ENCODE measurements at regions not wholly inside any gene's neighbourhood (a gene's known extent, or its start where the extent isn't known, plus 50 kb on each side); places are given as distances from the start of the nearest gene placed in this dataset.
A peak's percentile ranks its signal among the peaks of the same experiment; 100 is the strongest.

DNA sequence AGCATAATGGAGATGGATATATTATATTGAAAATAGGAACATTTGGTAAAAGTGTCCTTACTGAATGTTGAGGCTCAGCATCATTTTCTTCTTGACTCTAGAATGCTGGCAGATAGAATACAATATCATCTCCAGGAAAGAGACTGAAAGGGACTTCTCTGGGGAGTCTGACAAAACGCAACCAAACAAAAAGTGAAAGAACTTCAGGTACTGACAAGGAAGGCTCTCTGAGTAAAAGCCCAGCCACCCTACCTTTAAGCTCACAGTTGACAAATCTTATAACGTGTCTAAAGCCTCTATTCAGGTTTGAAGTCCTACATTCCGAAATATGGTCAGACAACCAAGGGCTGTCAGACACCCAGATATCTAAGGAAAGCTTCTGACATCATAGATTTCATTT is 590.8 kb downstream of the SOX6 start:
- no peak for TF ChIP-seq POLR2A (IDR thresholded peaks at IDR 0.05)
- TF ChIP-seq, protein P1, sequence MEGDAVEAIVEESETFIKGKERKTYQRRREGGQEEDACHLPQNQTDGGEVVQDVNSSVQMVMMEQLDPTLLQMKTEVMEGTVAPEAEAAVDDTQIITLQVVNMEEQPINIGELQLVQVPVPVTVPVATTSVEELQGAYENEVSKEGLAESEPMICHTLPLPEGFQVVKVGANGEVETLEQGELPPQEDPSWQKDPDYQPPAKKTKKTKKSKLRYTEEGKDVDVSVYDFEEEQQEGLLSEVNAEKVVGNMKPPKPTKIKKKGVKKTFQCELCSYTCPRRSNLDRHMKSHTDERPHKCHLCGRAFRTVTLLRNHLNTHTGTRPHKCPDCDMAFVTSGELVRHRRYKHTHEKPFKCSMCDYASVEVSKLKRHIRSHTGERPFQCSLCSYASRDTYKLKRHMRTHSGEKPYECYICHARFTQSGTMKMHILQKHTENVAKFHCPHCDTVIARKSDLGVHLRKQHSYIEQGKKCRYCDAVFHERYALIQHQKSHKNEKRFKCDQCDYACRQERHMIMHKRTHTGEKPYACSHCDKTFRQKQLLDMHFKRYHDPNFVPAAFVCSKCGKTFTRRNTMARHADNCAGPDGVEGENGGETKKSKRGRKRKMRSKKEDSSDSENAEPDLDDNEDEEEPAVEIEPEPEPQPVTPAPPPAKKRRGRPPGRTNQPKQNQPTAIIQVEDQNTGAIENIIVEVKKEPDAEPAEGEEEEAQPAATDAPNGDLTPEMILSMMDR (IDR thresholded peaks at IDR 0.05): no peak
- no peak overlapping the region for H3K4me3 ChIP-seq
- intact Hi-C loops (cut with DNase I): no loop called here
- H3K36me3 ChIP-seq: no peaks in the 10 kb centered on the region
- H3K4me1 ChIP-seq: peaks cover 3 to 23% (median 4%) of the 10 kb centered on the region in 3 donors
- no peak for DNase-seq
- H3K9me3 ChIP-seq: no peaks in the 10 kb centered on the region
- 59 to 73% methylated on average over 3 of the region's 3 CpGs for WGBS, 2 donors
- peaks cover 0 to 3% (median 0%) of the 10 kb centered on the region in 4 donors for H3K27me3 ChIP-seq
- no peak overlapping the region for H3K27ac ChIP-seq

DNA sequence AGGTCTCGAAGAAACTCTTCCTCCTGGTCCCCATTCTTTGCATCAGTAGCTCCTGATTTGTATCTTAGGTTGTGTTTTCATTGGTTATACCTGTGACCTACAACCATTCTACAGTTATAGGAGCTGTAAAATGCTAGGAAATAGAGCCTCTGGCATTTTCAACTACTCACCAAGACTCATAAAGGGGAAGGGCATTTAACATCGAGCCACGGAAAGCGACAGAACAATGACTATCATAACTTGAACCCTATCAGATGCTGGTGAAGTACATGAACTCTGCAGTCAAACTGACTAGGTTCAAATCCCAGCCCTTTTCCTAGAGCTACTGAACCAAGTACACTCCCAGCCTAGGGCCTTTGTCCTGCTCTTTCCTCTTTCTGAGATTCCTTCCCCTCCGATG is 588.0 kb downstream of the SOX6 start:
- WGBS, 2 donors: 91 to 97% methylated on average over 5 of the region's 5 CpGs
- H3K4me3 ChIP-seq: no peak overlapping the region
- no peak for DNase-seq
- H3K36me3 ChIP-seq: no peaks in the 10 kb centered on the region
- no peaks in the 10 kb centered on the region for H3K9me3 ChIP-seq
- H3K4me1 ChIP-seq: peaks cover 0 to 23% (median 4%) of the 10 kb centered on the region in 3 donors
- peaks cover 0 to 3% (median 0%) of the 10 kb centered on the region in 4 donors for H3K27me3 ChIP-seq
- no peak for TF ChIP-seq POLR2A (IDR thresholded peaks at IDR 0.05)
- TF ChIP-seq, protein P1 (IDR thresholded peaks at IDR 0.05): no peak
- H3K27ac ChIP-seq: no peak overlapping the region
- intact Hi-C loops (cut with DNase I): no loop called here

DNA sequence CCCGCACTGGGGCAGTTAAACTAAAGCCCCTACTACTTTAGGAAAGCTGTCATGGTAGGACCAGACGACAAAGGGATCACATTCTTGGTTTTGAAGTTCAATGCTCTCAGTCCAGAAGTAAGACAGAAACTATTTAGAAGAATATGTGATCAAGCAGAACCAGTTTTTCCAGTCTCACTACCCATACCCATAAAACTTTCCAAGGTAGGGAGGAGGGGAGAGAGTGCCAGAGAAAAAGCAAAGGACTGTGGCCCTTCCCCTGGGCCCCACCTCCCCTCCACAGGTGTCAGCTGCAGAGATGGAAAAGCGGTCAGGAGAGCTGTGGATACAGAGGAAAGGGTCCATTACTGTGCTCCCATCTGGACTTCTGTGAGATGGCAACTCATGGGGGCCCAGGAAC is 587.1 kb downstream of the SOX6 start:
- no peak overlapping the region for H3K4me3 ChIP-seq
- H3K36me3 ChIP-seq: no peaks in the 10 kb centered on the region
- WGBS, 2 donors: 57 to 61% methylated on average over 3 of the region's 3 CpGs
- TF ChIP-seq POLR2A (IDR thresholded peaks at IDR 0.05): no peak
- peaks cover 0 to 3% (median 0%) of the 10 kb centered on the region in 4 donors for H3K27me3 ChIP-seq
- peaks cover 0 to 23% (median 4%) of the 10 kb centered on the region in 3 donors for H3K4me1 ChIP-seq
- no peaks in the 10 kb centered on the region for H3K9me3 ChIP-seq
- H3K27ac ChIP-seq: no peak overlapping the region
- DNase-seq: no peak
- intact Hi-C loops (cut with DNase I): no loop called here

DNA sequence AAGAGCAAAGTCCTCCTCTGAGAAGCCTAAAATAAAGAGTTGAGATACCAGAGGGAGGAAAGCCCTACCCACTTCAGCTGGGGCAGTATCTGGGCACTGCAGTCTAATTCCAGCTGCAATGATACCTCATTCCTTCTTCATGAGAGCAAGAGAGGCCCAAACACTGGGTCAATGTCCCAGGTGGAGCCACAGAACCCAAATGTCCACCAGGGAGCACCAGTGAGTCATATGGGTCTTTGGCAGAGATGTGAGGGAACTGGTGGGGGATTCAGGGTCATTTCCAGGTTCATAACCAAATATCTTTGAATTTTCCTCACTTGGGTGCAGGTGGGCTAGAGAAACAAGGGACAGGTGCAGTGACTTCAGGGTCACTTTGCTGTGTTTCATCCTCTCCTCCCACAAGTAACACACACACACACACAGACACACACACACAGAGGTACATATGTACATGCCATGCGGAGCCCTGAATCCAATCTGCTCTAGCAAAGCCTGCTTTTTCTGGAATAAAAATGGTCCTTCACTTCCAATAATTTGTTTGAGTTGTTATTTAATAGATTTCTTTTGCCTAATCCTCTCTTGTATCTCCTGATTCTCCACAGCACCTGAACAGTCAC is 585.4 kb downstream of the SOX6 start:
- Histone ChIP-seq H3K27ac (no peak overlapping the region), H3K27me3 (peaks cover 0 to 3% (median 0%) of the 10 kb centered on the region in 4 donors), H3K4me3 (no peak overlapping the region), H3K9me3 (no peaks in the 10 kb centered on the region), H3K4me1 (peaks cover 0 to 27% (median 6%) of the 10 kb centered on the region in 3 donors), H3K36me3 (no peaks in the 10 kb centered on the region)
- WGBS, 2 donors: 83 to 100% methylated on average over 1 of the region's 1 CpG
- intact Hi-C loops (cut with DNase I): no loop called here
- no peak for DNase-seq
- TF ChIP-seq POLR2A (IDR thresholded peaks at IDR 0.05): no peak
- TF ChIP-seq, protein P1 (IDR thresholded peaks at IDR 0.05): peak in 5 of 6 experiments; percentile 18 to 55 (median 49)

DNA sequence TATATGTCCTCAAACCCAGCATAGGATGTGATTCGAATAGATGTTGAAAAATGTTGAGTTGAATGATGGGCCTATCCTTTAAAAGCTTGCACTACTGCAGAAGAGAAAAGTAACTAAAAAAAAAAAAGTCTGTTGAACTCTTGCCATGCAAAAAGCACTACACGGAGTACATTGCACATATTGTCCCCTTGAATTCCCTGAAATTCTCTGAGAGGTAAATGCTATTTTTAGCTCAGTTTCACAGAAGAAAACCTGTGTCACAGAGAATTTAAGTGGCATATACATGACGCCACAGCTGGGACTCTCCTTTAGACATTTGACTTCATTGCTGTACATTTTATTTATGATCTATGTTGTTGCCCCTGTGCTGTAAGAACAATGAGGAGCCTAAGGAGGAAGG is 583.8 kb downstream of the SOX6 start:
- peaks cover 0 to 27% (median 6%) of the 10 kb centered on the region in 3 donors for H3K4me1 ChIP-seq
- TF ChIP-seq POLR2A (IDR thresholded peaks at IDR 0.05): no peak
- TF ChIP-seq, protein P1 (IDR thresholded peaks at IDR 0.05): no peak
- no peak overlapping the region for H3K27ac ChIP-seq
- H3K27me3 ChIP-seq: peaks cover 0 to 3% (median 0%) of the 10 kb centered on the region in 4 donors
- DNase-seq: no peak
- H3K9me3 ChIP-seq: no peaks in the 10 kb centered on the region
- H3K36me3 ChIP-seq: no peaks in the 10 kb centered on the region
- WGBS, 2 donors: 70 to 81% methylated on average over 3 of the region's 3 CpGs
- intact Hi-C loops (cut with DNase I): no loop called here
- H3K4me3 ChIP-seq: no peak overlapping the region
